Body of pancreas (tissue), 4 donors: ENCODE measurements at regions not wholly inside any gene's neighbourhood (a gene's known extent, or its start where the extent isn't known, plus 50 kb on each side); places are given as distances from the start of the nearest gene placed in this dataset.

Experiments
- POLR2A ChIP-seq, 3 donors: fragments of 450-650 bp; IDR thresholded peaks; one replicate each; pipeline ENCODE4 v1.6.1; 2016; ENCODE audit warnings: antibody characterized with exemption in 3 of 3, mild to moderate bottlenecking in 2 of 3
- TF ChIP-seq, protein P1 (sequence below), 7 experiments: fragments of 450-650 bp in 4 of 7; fragments of 200-600 bp in 3 of 7; sonication (generic) in 3 of 7; IDR thresholded peaks; one replicate each; pipeline ENCODE4 v1.5.1; 2016 to 2019; ENCODE audit warnings: antibody characterized with exemption in 7 of 7

GRCh38 chr15:39173426-39173825 is 407.5 kb upstream of the THBS1 start:
- TF ChIP-seq, protein P1, sequence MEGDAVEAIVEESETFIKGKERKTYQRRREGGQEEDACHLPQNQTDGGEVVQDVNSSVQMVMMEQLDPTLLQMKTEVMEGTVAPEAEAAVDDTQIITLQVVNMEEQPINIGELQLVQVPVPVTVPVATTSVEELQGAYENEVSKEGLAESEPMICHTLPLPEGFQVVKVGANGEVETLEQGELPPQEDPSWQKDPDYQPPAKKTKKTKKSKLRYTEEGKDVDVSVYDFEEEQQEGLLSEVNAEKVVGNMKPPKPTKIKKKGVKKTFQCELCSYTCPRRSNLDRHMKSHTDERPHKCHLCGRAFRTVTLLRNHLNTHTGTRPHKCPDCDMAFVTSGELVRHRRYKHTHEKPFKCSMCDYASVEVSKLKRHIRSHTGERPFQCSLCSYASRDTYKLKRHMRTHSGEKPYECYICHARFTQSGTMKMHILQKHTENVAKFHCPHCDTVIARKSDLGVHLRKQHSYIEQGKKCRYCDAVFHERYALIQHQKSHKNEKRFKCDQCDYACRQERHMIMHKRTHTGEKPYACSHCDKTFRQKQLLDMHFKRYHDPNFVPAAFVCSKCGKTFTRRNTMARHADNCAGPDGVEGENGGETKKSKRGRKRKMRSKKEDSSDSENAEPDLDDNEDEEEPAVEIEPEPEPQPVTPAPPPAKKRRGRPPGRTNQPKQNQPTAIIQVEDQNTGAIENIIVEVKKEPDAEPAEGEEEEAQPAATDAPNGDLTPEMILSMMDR (IDR thresholded peaks at IDR 0.05), result no peak
- no peak for TF ChIP-seq POLR2A (IDR thresholded peaks at IDR 0.05)
